ENCODE measurements at regions not wholly inside any gene's neighbourhood (a gene's known extent, or its start where the extent isn't known, plus 50 kb on each side); places are given as distances from the start of the nearest gene placed in this dataset.
A peak's percentile ranks its signal among the peaks of the same experiment; 100 is the strongest.

GRCh38 chr3:111292117-111292516 lies 220.5 kb downstream of the NECTIN3 start:
- DNase-seq (ENCODE audit: low read depth in 1 of 2, low spot score in 1 of 2), result no peak
- H3K4me3 ChIP-seq, result no peak overlapping the region

GRCh38 chr3:111299192-111299615 lies 227.6 kb downstream of the NECTIN3 start:
- Histone ChIP-seq H3K36me3 (no peaks in the 10 kb centered on the region), H3K27me3 (no peaks in the 10 kb centered on the region), H3K9me3 (ENCODE audit: low read depth) (no peaks in the 10 kb centered on the region), H3K4me3 (no peak overlapping the region), H3K4me1 (ENCODE audit: low read depth) (no peaks in the 10 kb centered on the region), H3K27ac (no peak overlapping the region)
- TF ChIP-seq, protein P1, sequence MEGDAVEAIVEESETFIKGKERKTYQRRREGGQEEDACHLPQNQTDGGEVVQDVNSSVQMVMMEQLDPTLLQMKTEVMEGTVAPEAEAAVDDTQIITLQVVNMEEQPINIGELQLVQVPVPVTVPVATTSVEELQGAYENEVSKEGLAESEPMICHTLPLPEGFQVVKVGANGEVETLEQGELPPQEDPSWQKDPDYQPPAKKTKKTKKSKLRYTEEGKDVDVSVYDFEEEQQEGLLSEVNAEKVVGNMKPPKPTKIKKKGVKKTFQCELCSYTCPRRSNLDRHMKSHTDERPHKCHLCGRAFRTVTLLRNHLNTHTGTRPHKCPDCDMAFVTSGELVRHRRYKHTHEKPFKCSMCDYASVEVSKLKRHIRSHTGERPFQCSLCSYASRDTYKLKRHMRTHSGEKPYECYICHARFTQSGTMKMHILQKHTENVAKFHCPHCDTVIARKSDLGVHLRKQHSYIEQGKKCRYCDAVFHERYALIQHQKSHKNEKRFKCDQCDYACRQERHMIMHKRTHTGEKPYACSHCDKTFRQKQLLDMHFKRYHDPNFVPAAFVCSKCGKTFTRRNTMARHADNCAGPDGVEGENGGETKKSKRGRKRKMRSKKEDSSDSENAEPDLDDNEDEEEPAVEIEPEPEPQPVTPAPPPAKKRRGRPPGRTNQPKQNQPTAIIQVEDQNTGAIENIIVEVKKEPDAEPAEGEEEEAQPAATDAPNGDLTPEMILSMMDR (IDR thresholded peaks at IDR 0.05; ENCODE audit: low read depth, low read length), result peak; percentile 9
- DNase-seq (ENCODE audit: low read depth in 1 of 2, low spot score in 1 of 2), result peak in 1 of 2 donors; percentile 30

More at GRCh38 chr3:111292117-111292516, 220.5 kb downstream of the NECTIN3 start:
- no peak overlapping the region for H3K27ac ChIP-seq
- no peaks in the 10 kb centered on the region for H3K4me1 ChIP-seq (ENCODE audit: low read depth)
- H3K27me3 ChIP-seq, result no peaks in the 10 kb centered on the region
- H3K36me3 ChIP-seq, result no peaks in the 10 kb centered on the region
- H3K9me3 ChIP-seq (ENCODE audit: low read depth), result no peaks in the 10 kb centered on the region
- TF ChIP-seq, protein P1 (IDR thresholded peaks at IDR 0.05; ENCODE audit: low read depth, low read length), result no peak

GRCh38 chr3:111301238-111301798 lies 229.7 kb downstream of the NECTIN3 start:
- H3K27me3 ChIP-seq, result no peaks in the 10 kb centered on the region

DNA sequence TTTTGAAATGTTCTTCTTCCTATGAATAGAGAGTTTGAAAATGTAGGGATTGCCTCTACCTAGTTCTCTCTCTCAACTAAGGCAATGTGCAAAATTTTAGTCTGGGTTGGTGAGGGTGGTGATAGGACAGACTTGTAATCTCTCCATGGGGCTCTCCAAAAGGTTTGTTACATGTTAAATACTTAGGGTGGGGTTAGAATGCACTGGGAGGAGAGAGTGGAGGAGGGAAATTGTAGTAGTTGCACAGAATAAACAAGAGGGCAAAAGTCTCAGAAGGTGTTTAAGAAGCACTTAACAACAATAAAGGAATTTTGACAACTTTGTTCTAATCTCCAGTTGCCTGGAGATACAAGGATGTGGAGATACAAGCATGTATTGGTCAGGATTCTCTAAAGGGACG lies 230.4 kb downstream of the NECTIN3 start:
- H3K4me3 ChIP-seq, result no peak overlapping the region
- DNase-seq (ENCODE audit: low read depth in 1 of 2, low spot score in 1 of 2), result no peak
- no peaks in the 10 kb centered on the region for H3K4me1 ChIP-seq (ENCODE audit: low read depth)
- no peaks in the 10 kb centered on the region for H3K27me3 ChIP-seq
- H3K9me3 ChIP-seq (ENCODE audit: low read depth), result no peaks in the 10 kb centered on the region
- TF ChIP-seq, protein P1 (IDR thresholded peaks at IDR 0.05; ENCODE audit: low read depth, low read length), result no peak
- H3K27ac ChIP-seq, result no peak overlapping the region
- H3K36me3 ChIP-seq, result no peaks in the 10 kb centered on the region

More at GRCh38 chr3:111301238-111301798, 229.7 kb downstream of the NECTIN3 start:
- Histone ChIP-seq H3K36me3 (no peaks in the 10 kb centered on the region), H3K4me3 (no peak overlapping the region), H3K9me3 (ENCODE audit: low read depth) (no peaks in the 10 kb centered on the region), H3K27ac (no peak overlapping the region), H3K4me1 (ENCODE audit: low read depth) (no peaks in the 10 kb centered on the region)
- no peak for DNase-seq (ENCODE audit: low read depth in 1 of 2, low spot score in 1 of 2)
- TF ChIP-seq, protein P1 (IDR thresholded peaks at IDR 0.05; ENCODE audit: low read depth, low read length), result no peak

DNA sequence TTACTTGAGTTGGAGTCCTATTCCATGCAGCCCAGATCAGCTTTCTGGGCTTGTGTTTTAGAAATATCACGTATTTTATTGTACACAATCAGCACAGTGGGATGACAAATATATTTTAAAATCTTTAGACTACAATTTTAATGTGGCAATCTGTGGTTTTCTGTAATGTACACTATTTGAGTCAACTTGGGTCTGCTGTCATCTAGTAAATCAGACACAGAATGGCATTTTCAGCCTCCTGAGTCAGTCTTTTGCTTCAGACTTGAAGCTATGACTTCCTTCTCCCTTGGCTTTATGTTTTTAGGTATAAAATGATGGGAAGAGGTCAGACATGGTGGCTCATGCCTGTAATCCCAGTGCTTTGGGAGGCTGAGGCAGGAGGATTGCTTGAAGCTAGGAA lies 232.1 kb downstream of the NECTIN3 start:
- H3K36me3 ChIP-seq, result no peaks in the 10 kb centered on the region
- H3K9me3 ChIP-seq (ENCODE audit: low read depth), result no peaks in the 10 kb centered on the region
- no peaks in the 10 kb centered on the region for H3K4me1 ChIP-seq (ENCODE audit: low read depth)
- no peak overlapping the region for H3K4me3 ChIP-seq
- TF ChIP-seq, protein P1 (IDR thresholded peaks at IDR 0.05; ENCODE audit: low read depth, low read length), result no peak
- DNase-seq (ENCODE audit: low read depth in 1 of 2, low spot score in 1 of 2), result no peak
- no peaks in the 10 kb centered on the region for H3K27me3 ChIP-seq
- no peak overlapping the region for H3K27ac ChIP-seq

Measured in cardiac muscle cell (in vitro differentiated cells and primary cell).